Activated CD8-positive, alpha-beta memory T cell treated with anti-CD3 and anti-CD28 coated beads, Interleukin-2, amount 10 ng/mL, durations not matched to agents 7 days and 5 days (primary cell): ENCODE measurements at regions not wholly inside any gene's neighbourhood (a gene's known extent, or its start where the extent isn't known, plus 50 kb on each side); places are given as distances from the start of the nearest gene placed in this dataset.

Experiments
- ATAC-seq: fragments of 150-1000 bp; cut with Tn5 transposase; one replicate; pipeline ENCODE4 v1.10.0; 2021; ENCODE audit warnings: moderate library complexity
- CTCF ChIA-PET: fragments of 350-600 bp; sonication (Branson Sonifier 250); formaldehyde crosslinking; loops from one replicate; lab custom pipeline; 2021; ENCODE audit warnings: antibody characterized with exemption; lab: Charles Lee
- DNase-seq: peaks from one replicate; pipeline ENCODE4 v3.0.0-alpha.2; 2020
- H3K27ac Mint-ChIP-seq: one replicate; pipeline ENCODE4 v1.8.0; 2021; ENCODE audit warnings: mild to moderate bottlenecking, mixed read lengths
- H3K27me3 Mint-ChIP-seq: one replicate; pipeline ENCODE4 v1.8.0; 2021; ENCODE audit warnings: mixed read lengths
- H3K36me3 Mint-ChIP-seq: one replicate; pipeline ENCODE4 v1.8.0; 2021; ENCODE audit warnings: mild to moderate bottlenecking, mixed read lengths
- H3K4me1 Mint-ChIP-seq: one replicate; pipeline ENCODE4 v1.8.0; 2021; ENCODE audit warnings: mixed read lengths
- H3K4me3 Mint-ChIP-seq: one replicate; pipeline ENCODE4 v1.8.0; 2021; ENCODE audit warnings: mild to moderate bottlenecking, moderate library complexity, mixed read lengths
- H3K9me3 Mint-ChIP-seq: one replicate; pipeline ENCODE4 v1.8.0; 2022; ENCODE audit warnings: low read depth, mixed read lengths

- Mint-ChIP-seq H3K36me3 (no peaks in the 10 kb centered on the region), H3K27ac (no peak overlapping the region), H3K4me3 (no peak overlapping the region), H3K27me3 (peaks cover 10% of the 10 kb centered on the region), H3K9me3 (no peaks in the 10 kb centered on the region), H3K4me1 (no peaks in the 10 kb centered on the region)
- ATAC-seq (no peak), DNase-seq (no peak)
- CTCF ChIA-PET: no interaction called here
These were observed 269.0 kb upstream of the TBC1D5 start for GRCh38 chr3:18011387-18011786.

GRCh38 chr3:18010001-18010400 is 267.6 kb upstream of the TBC1D5 start:
- DNase-seq (no peak), ATAC-seq (no peak)
- H3K36me3 Mint-ChIP-seq: no peaks in the 10 kb centered on the region
- no peak overlapping the region for H3K27ac Mint-ChIP-seq
- H3K4me1 Mint-ChIP-seq: no peaks in the 10 kb centered on the region
- CTCF ChIA-PET: no interaction called here
- no peak overlapping the region for H3K4me3 Mint-ChIP-seq
- peaks cover 4% of the 10 kb centered on the region for H3K27me3 Mint-ChIP-seq
- H3K9me3 Mint-ChIP-seq: no peaks in the 10 kb centered on the region

DNA sequence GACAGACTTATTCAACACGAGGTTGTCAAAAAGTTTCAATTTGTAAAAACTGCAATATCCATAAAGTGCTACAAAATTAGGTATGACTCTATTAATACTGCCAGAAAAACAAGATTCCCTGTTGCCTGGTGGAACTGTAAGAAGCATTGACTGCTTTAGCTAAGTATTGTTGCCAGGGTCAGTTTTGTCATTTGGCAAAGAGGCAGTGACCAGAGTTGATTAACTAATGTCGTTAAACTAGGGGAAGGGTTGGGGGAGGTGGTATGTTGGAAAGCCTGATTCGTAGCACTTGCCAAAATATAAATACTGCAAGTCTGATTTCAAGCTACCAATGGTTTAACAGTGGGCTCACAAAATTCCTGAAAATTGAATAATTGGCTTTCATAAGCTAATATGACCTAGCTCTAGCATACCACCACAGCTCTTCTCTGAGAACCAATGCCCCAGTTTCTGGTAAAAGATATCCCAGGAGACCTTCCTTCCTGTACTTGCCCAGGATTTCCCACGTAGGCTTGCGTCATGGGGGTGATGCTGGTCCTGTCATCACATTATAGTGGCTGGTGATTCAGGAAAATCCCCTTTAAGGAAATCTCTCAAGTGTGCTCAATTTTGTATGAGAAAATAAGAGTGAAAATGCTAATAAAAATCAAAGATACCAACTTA is 266.4 kb upstream of the TBC1D5 start:
- no peaks in the 10 kb centered on the region for H3K36me3 Mint-ChIP-seq
- H3K9me3 Mint-ChIP-seq: no peaks in the 10 kb centered on the region
- CTCF ChIA-PET: no interaction called here
- no peak for DNase-seq
- H3K27ac Mint-ChIP-seq: no peak overlapping the region
- H3K4me3 Mint-ChIP-seq: no peak overlapping the region
- H3K4me1 Mint-ChIP-seq: no peaks in the 10 kb centered on the region
- peaks cover 4% of the 10 kb centered on the region for H3K27me3 Mint-ChIP-seq
- no peak for ATAC-seq

- Mint-ChIP-seq H3K9me3 (no peaks in the 10 kb centered on the region), H3K4me1 (no peaks in the 10 kb centered on the region), H3K4me3 (no peak overlapping the region), H3K27ac (no peak overlapping the region), H3K27me3 (peaks cover 5% of the 10 kb centered on the region), H3K36me3 (no peaks in the 10 kb centered on the region)
- DNase-seq (no peak), ATAC-seq (no peak)
- CTCF ChIA-PET: no interaction called here
These were observed 265.5 kb upstream of the TBC1D5 start for GRCh38 chr3:18007980-18008379.

DNA sequence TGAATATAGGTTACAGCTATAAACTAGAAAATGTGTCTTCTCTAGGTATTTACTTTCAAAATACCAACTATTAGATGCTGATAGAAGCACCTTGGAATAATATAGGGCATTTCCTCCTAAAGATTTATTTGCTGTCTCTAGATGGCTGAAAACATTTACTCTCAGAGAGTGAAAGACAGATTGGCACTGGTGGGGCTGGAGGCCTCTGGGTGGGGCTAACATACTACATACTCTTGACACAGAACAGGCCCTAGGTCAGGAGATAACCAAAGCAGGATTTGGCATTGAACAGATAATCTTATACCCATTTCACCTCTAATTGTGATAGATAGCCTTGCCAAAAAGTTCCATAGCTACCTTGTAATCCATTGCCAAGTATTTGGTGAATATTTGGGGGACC is 253.3 kb upstream of the TBC1D5 start:
- no peak for ATAC-seq
- no peak overlapping the region for H3K4me3 Mint-ChIP-seq
- CTCF ChIA-PET: no interaction called here

GRCh38 chr3:17994167-17994566 is 251.7 kb upstream of the TBC1D5 start:
- no peak for DNase-seq
- H3K4me3 Mint-ChIP-seq: no peak overlapping the region
- no peak overlapping the region for H3K27ac Mint-ChIP-seq
- no peak for ATAC-seq
- H3K27me3 Mint-ChIP-seq: peaks cover 8% of the 10 kb centered on the region
- H3K36me3 Mint-ChIP-seq: no peaks in the 10 kb centered on the region
- no peaks in the 10 kb centered on the region for H3K9me3 Mint-ChIP-seq
- H3K4me1 Mint-ChIP-seq: no peaks in the 10 kb centered on the region
- CTCF ChIA-PET: no interaction called here

More for the DNA sequence above, 253.3 kb upstream of the TBC1D5 start:
- Mint-ChIP-seq H3K4me1 (no peaks in the 10 kb centered on the region), H3K27me3 (peaks cover 3% of the 10 kb centered on the region), H3K9me3 (no peaks in the 10 kb centered on the region), H3K36me3 (no peaks in the 10 kb centered on the region), H3K27ac (no peak overlapping the region)
- no peak for DNase-seq

GRCh38 chr3:17990390-17990789 is 248.0 kb upstream of the TBC1D5 start:
- ATAC-seq (no peak), DNase-seq (no peak)
- no peaks in the 10 kb centered on the region for H3K9me3 Mint-ChIP-seq
- no peak overlapping the region for H3K4me3 Mint-ChIP-seq
- peaks cover 11% of the 10 kb centered on the region for H3K27me3 Mint-ChIP-seq
- H3K27ac Mint-ChIP-seq: no peak overlapping the region
- no peaks in the 10 kb centered on the region for H3K36me3 Mint-ChIP-seq
- no peaks in the 10 kb centered on the region for H3K4me1 Mint-ChIP-seq
- CTCF ChIA-PET: no interaction called here

GRCh38 chr3:17986348-17986816 is 244.0 kb upstream of the TBC1D5 start:
- no peaks in the 10 kb centered on the region for H3K4me1 Mint-ChIP-seq
- H3K27me3 Mint-ChIP-seq: peaks cover 16% of the 10 kb centered on the region
- H3K4me3 Mint-ChIP-seq: no peak overlapping the region
- no peak for ATAC-seq
- H3K9me3 Mint-ChIP-seq: no peaks in the 10 kb centered on the region
- CTCF ChIA-PET: no interaction called here
- DNase-seq: no peak
- H3K27ac Mint-ChIP-seq: no peak overlapping the region
- no peaks in the 10 kb centered on the region for H3K36me3 Mint-ChIP-seq

- CTCF ChIA-PET: no interaction called here
- no peak for DNase-seq
- Mint-ChIP-seq H3K9me3 (no peaks in the 10 kb centered on the region), H3K36me3 (no peaks in the 10 kb centered on the region), H3K27me3 (peaks cover 17% of the 10 kb centered on the region), H3K4me1 (no peaks in the 10 kb centered on the region), H3K4me3 (no peak overlapping the region), H3K27ac (no peak overlapping the region)
- no peak for ATAC-seq
These were observed 243.4 kb upstream of the TBC1D5 start for GRCh38 chr3:17985658-17986347.

DNA sequence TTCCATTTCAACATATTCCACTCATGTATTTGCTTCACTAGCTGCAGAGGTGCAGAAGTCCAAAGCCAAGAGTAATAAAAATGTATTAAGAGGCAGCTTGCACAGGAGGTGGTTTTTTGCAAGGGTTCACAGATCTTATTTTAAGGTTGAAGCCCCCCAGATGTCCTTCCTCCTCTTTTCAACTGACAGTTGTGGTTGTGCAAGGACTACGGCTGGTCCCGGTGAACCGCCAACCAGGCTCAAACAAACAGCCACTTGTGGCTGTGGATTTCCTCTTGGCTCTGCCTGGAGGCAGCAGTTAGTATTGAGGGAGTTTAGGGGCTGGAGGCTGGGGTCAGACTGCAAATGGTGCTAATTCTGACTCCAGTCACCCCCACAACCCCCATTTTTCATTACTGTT is 240.7 kb upstream of the TBC1D5 start:
- Mint-ChIP-seq H3K4me3 (no peak overlapping the region), H3K27me3 (peaks cover 18% of the 10 kb centered on the region), H3K9me3 (no peaks in the 10 kb centered on the region), H3K4me1 (no peaks in the 10 kb centered on the region), H3K27ac (no peak overlapping the region), H3K36me3 (no peaks in the 10 kb centered on the region)
- DNase-seq: no peak
- no peak for ATAC-seq
- CTCF ChIA-PET: no interaction called here

DNA sequence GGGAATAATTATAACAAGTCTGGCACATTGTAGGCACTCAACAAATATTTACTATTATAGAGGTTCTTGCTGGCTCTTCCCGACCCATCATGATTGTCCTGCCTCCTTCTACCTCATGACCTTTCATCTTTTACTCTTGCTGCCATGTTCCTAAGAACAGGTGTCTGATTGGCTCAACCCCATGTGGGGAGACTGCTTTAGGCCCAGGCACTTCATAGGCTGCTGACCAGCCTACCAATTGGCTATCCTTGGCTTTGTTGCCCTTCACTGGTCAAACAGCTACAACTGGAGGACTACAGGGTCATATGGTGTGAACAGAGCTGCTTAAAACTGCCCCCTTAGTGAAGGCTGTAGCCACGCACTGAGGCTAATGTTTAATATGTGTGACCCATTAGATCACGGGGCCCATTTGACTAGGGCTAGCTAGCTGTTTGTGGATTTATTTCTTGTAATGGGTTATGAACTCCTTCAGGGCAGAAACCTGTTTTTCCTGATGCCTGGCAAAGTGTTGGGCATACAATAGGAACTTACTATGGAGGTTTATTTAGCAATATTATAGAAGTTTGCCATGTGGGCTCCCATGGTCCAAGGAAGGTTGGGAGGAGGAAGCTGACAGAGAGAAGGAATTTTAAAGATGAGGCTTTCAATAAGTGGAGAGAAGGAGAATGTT is 239.9 kb upstream of the TBC1D5 start:
- H3K36me3 Mint-ChIP-seq: no peaks in the 10 kb centered on the region
- H3K4me1 Mint-ChIP-seq: no peaks in the 10 kb centered on the region
- H3K27me3 Mint-ChIP-seq: peaks cover 18% of the 10 kb centered on the region
- ATAC-seq: no peak
- H3K27ac Mint-ChIP-seq: no peak overlapping the region
- DNase-seq: no peak
- no peaks in the 10 kb centered on the region for H3K9me3 Mint-ChIP-seq
- CTCF ChIA-PET: no interaction called here
- H3K4me3 Mint-ChIP-seq: no peak overlapping the region

GRCh38 chr3:17980863-17981262 is 238.4 kb upstream of the TBC1D5 start:
- no peak for DNase-seq
- CTCF ChIA-PET: no interaction called here
- H3K4me3 Mint-ChIP-seq: no peak overlapping the region
- no peaks in the 10 kb centered on the region for H3K36me3 Mint-ChIP-seq
- ATAC-seq: no peak
- no peak overlapping the region for H3K27ac Mint-ChIP-seq
- peaks cover 15% of the 10 kb centered on the region for H3K27me3 Mint-ChIP-seq
- H3K4me1 Mint-ChIP-seq: no peaks in the 10 kb centered on the region
- no peaks in the 10 kb centered on the region for H3K9me3 Mint-ChIP-seq

DNA sequence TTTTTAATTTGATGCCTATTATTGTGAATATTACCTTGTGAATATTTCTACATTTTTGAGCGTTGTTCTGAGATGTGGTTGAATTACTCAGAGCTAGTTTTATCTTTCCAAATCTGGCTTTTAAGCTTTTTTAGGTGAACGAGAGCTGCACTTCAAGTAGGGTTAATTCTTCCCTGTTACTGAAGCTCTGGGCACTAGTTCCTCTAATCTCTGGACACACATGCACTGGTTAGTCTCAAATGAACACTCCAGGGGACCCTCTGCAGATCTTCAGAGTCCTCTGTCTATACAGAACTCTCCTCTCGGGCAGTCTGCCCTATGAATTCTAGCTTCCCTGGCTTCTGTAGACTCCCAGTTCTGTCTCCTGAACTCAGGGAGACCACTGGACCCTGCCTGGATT is 237.5 kb upstream of the TBC1D5 start:
- H3K36me3 Mint-ChIP-seq: no peaks in the 10 kb centered on the region
- H3K27me3 Mint-ChIP-seq: peaks cover 17% of the 10 kb centered on the region
- no peak overlapping the region for H3K27ac Mint-ChIP-seq
- DNase-seq: no peak
- no peak overlapping the region for H3K4me3 Mint-ChIP-seq
- no peaks in the 10 kb centered on the region for H3K9me3 Mint-ChIP-seq
- ATAC-seq: no peak
- H3K4me1 Mint-ChIP-seq: no peaks in the 10 kb centered on the region
- CTCF ChIA-PET: interaction anchor here (1.0 kb wide), 1 partner anchor 1009 kb away, joined by 3 read pairs; no protein-coding TSS in a partner anchor

DNA sequence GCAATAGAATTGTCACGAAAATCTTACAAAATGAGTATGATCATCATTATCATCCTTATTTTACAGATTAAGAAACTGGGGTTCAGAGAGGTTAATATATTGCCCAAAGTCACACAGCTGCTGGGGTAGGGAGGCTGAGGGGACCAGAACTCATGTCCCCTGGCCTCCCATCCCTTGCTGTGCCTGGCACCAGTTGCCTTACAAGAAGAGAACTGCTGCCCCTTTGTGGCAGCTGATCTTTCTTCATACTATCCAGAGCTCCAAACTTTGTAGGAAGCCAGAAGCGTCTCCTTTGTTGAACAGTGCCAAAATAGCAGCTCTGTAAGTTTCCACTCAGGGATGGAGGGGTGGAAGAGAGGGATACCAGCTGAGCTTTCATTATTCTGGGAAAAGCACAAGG is 236.8 kb upstream of the TBC1D5 start:
- H3K4me1 Mint-ChIP-seq: no peaks in the 10 kb centered on the region
- no peak overlapping the region for H3K4me3 Mint-ChIP-seq
- CTCF ChIA-PET: no interaction called here
- no peak overlapping the region for H3K27ac Mint-ChIP-seq
- H3K27me3 Mint-ChIP-seq: peaks cover 17% of the 10 kb centered on the region
- DNase-seq (no peak), ATAC-seq (no peak)
- no peaks in the 10 kb centered on the region for H3K9me3 Mint-ChIP-seq
- no peaks in the 10 kb centered on the region for H3K36me3 Mint-ChIP-seq
